GM12878 (cell line): ENCODE measurements at regions not wholly inside any gene's neighbourhood (a gene's known extent, or its start where the extent isn't known, plus 50 kb on each side); places are given as distances from the start of the nearest gene placed in this dataset.

Experiments used
- ATAC-seq: fragments of 200-7000 bp; cut with Tn5 transposase; 3 replicates; pipeline ENCODE4 v1.9.1; 2020; ENCODE audit warnings: mild to moderate bottlenecking, moderate library complexity
- BruUV-seq: library from RNA; stranded (reverse); fragments of 400-500 nt; replicated peaks from 2 replicates; lab custom pipeline; 2021; lab: Mats Ljungman, UMichigan
- CTCF ChIA-PET: fragments of 300-600 bp; sonication (Branson Sonifier 250); formaldehyde crosslinking; extraction: SDS; loops from one replicate; lab custom pipeline; 2021; ENCODE audit warnings: inconsistent platforms; lab: Yijun Ruan, JAX
- POLR2A ChIA-PET: fragments of 350-600 bp; formaldehyde crosslinking; extraction: SDS; loops from one replicate; lab custom pipeline; 2021; ENCODE audit warnings: inconsistent platforms; lab: Charles Lee
- RAD21 ChIA-PET: fragments of 300-600 bp; sonication (Branson Sonifier 250); formaldehyde crosslinking; loops from one replicate; lab custom pipeline; 2023; ENCODE audit warnings: antibody characterized with exemption; ENCODE audit not compliant: unreplicated experiment; lab: Charles Lee
- SMC1A ChIA-PET: fragments of 300-600 bp; sonication (Branson Sonifier 250); formaldehyde crosslinking; loops from one replicate; lab custom pipeline; 2023; ENCODE audit not compliant: unreplicated experiment, uncharacterized antibody; lab: Charles Lee
- DNase-seq: peaks from one replicate; pipeline ENCODE4 v3.0.0-alpha.2; 2011; ENCODE audit warnings: low read depth, low spot score
- FAIRE-seq: peaks from 3 replicates; lab custom pipeline; 2011; peaks lifted over from hg19 to GRCh38; lab: Jason Lieb, UNC
- H2AFZ ChIP-seq: 2 replicates; pipeline ENCODE4 v1.6.0; 2011; ENCODE audit warnings: low read depth, low read length, control low read depth; ENCODE audit not compliant: control insufficient read depth
- H3K27ac ChIP-seq: 2 replicates; pipeline ENCODE4 v1.5.1; 2011; ENCODE audit warnings: control low read depth; ENCODE audit not compliant: control insufficient read depth, insufficient read depth
- H3K27me3 ChIP-seq, 2 experiments: replicated peaks in 1 of 2; 2 replicates each; pipeline versions ENCODE4 v1.6.0 to v1.6.1; 2011; ENCODE audit warnings: low read length in 1 of 2; ENCODE audit not compliant: control insufficient read depth in 2 of 2, insufficient read depth in 2 of 2
- H3K36me3 ChIP-seq, 2 experiments: 2 replicates each; pipeline ENCODE4 v1.5.1; 2011; ENCODE audit warnings: low read length in 1 of 2; ENCODE audit not compliant: control insufficient read depth in 2 of 2, insufficient read depth in 2 of 2
- H3K4me1 ChIP-seq: 2 replicates; pipeline ENCODE4 v1.6.1; 2011; ENCODE audit warnings: mild to moderate bottlenecking, low read length, moderate library complexity, mixed read lengths; ENCODE audit not compliant: control insufficient read depth, insufficient read depth
- H3K4me2 ChIP-seq: 2 replicates; pipeline ENCODE4 v1.6.0; 2011; ENCODE audit warnings: control low read depth; ENCODE audit not compliant: control insufficient read depth, insufficient read depth
- H3K4me3 ChIP-seq: fragments of 200-600 bp; sonication (generic); 2 replicates; pipeline ENCODE4 v1.5.1; 2016
- H3K79me2 ChIP-seq: 2 replicates; pipeline ENCODE4 v1.6.0; 2011; ENCODE audit warnings: low read length; ENCODE audit not compliant: control insufficient read depth, insufficient read depth
- H3K9ac ChIP-seq: 2 replicates; pipeline ENCODE4 v1.8.0; 2011; ENCODE audit warnings: low read length, control low read depth, mixed read lengths; ENCODE audit not compliant: control insufficient read depth, insufficient read depth
- H3K9me3 ChIP-seq: replicated peaks from 3 replicates; pipeline ENCODE4 v1.5.1; 2011; ENCODE audit warnings: mild to moderate bottlenecking, low read length; ENCODE audit not compliant: control insufficient read depth, insufficient read depth
- H4K20me1 ChIP-seq: 2 replicates; pipeline ENCODE4 v1.6.0; 2011; ENCODE audit not compliant: control insufficient read depth, insufficient read depth
- CHD2 ChIP-seq: IDR thresholded peaks from 2 replicates; pipeline ENCODE4 v1.6.1; 2011; ENCODE audit warnings: low read depth, low read length, improper control_type of control experiment, borderline replicate concordance
- EGR1 ChIP-seq, 2 experiments: IDR thresholded peaks; 1 replicate in 1 of 2; 2 replicates in 1 of 2; pipeline ENCODE4 v1.6.1; 2011 to 2012; ENCODE audit warnings: low read depth in 2 of 2, low read length in 2 of 2, borderline replicate concordance in 1 of 2, mild to moderate bottlenecking in 1 of 2, moderate library complexity in 1 of 2
- PKNOX1 ChIP-seq: fragments of 450-650 bp; IDR thresholded peaks from 2 replicates; pipeline ENCODE4 v1.6.1; 2016; ENCODE audit warnings: mild to moderate bottlenecking
- POLR2AphosphoS2 ChIP-seq: IDR thresholded peaks from 2 replicates; pipeline ENCODE4 v1.6.1; 2011; ENCODE audit warnings: low read depth, mild to moderate bottlenecking, low read length, improper control_type of control experiment, moderate library complexity
- SUZ12 ChIP-seq: fragments of 200-600 bp; sonication (generic); IDR thresholded peaks from one replicate; pipeline ENCODE4 v1.6.1; 2018; ENCODE audit warnings: antibody characterized with exemption, mild to moderate bottlenecking; ENCODE audit not compliant: unreplicated experiment
- TAF1 ChIP-seq: IDR thresholded peaks from 2 replicates; pipeline ENCODE4 v1.6.1; 2011; ENCODE audit warnings: mild to moderate bottlenecking, low read depth, low read length, borderline replicate concordance
- WGBS: methylation state at CpG from one replicate; pipeline ENCODE4 v1.1.6; 2016; ENCODE audit warnings: low lambda C conversion rate; ENCODE audit not compliant: insufficient replicate concordance, insufficient coverage; ENCODE audit errors: missing lambda C conversion rate; 5-methylcytosine and 5-hydroxymethylcytosine counted together
- in situ Hi-C: fragments of 300-500 bp; cut with MboI; formaldehyde crosslinking; loops from 9 replicates; pipeline ENCODE4 v1.14.3; 2018; ENCODE audit warnings: mixed read lengths
- intact Hi-C: fragments of 100-400 bp; cut with micrococcal nuclease; formaldehyde crosslinking; loops from one replicate; pipeline ENCODE4 v1.14.2; 2022; ENCODE audit not compliant: unreplicated experiment
- TF ChIP-seq, protein P1 (sequence below): IDR thresholded peaks from 2 replicates; pipeline ENCODE4 v1.6.1; 2011; ENCODE audit warnings: low read depth, mild to moderate bottlenecking, low read length, moderate library complexity, borderline replicate concordance; ENCODE audit errors: extremely low read depth

- Histone ChIP-seq H3K27me3 (no peaks in the 10 kb centered on the region), H3K4me3 (no peak overlapping the region), H2AFZ (no peak overlapping the region), H3K27ac (no peak overlapping the region), H3K9ac (no peak overlapping the region), H4K20me1 (no peaks in the 10 kb centered on the region), H3K4me1 (no peaks in the 10 kb centered on the region), H3K9me3 (no peaks in the 10 kb centered on the region), H3K4me2 (no peak overlapping the region), H3K36me3 (no peaks in the 10 kb centered on the region), H3K79me2 (no peaks in the 10 kb centered on the region)
- 25% methylated on average over 5 of the region's 5 CpGs for WGBS
- RAD21 ChIA-PET, result interaction anchor here (0.5 to 1.8 kb wide), 2 partner anchors 8 to 246 kb away, joined by 3 to 5 read pairs; no protein-coding TSS in a partner anchor
- SMC1A ChIA-PET, result interaction anchor here (0.7 to 3.3 kb wide), 9 partner anchors 10 to 357 kb away, joined by 3 to 25 read pairs (median 4); no protein-coding TSS in a partner anchor
- intact Hi-C loops, result no loop called here
- POLR2A ChIA-PET, result interaction anchor here (0.7 to 1.0 kb wide), 2 partner anchors 11 to 13 kb away, joined by 3 read pairs; no protein-coding TSS in a partner anchor
- no peak for TF ChIP-seq TAF1
- TF ChIP-seq CHD2, result no peak
- TF ChIP-seq EGR1 (IDR thresholded peaks at IDR 0.05; ENCODE audit: borderline replicate concordance in 1 of 2, low read depth in 2 of 2, low read length in 2 of 2), result no peak
- TF ChIP-seq PKNOX1, result no peak
- TF ChIP-seq, protein P1, sequence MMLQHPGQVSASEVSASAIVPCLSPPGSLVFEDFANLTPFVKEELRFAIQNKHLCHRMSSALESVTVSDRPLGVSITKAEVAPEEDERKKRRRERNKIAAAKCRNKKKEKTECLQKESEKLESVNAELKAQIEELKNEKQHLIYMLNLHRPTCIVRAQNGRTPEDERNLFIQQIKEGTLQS, result no peak
- TF ChIP-seq SUZ12, result no peak
- TF ChIP-seq POLR2AphosphoS2, result no peak
- FAIRE-seq (no peak), DNase-seq (no peak), ATAC-seq (peak; percentile 40; the same call in 2 of the 3 replicates)
- in situ Hi-C loops, result no loop called here
- CTCF ChIA-PET, result interaction anchor here (0.7 to 2.9 kb wide), 5 partner anchors 10 to 503 kb away, joined by 3 to 14 read pairs (median 3); no protein-coding TSS in a partner anchor
- BruUV-seq, result no TSS peak
These were observed 249.5 kb upstream of the EOMES start for GRCh38 chr3:27971600-27971999.
